GM12873 (cell line): ENCODE measurements at regions not wholly inside any gene's neighbourhood (a gene's known extent, or its start where the extent isn't known, plus 50 kb on each side); places are given as distances from the start of the nearest gene placed in this dataset.

ENCODE experiments used
- CTCF ChIP-seq: IDR thresholded peaks from 2 replicates; pipeline ENCODE4 v1.5.1; 2012; ENCODE audit warnings: low read depth, mild to moderate bottlenecking, moderate library complexity, low read length, control low read depth; ENCODE audit not compliant: insufficient read depth; ENCODE audit errors: missing control alignments

- no peak for TF ChIP-seq CTCF
Measured at GRCh38 chr6:169005166-169005565, 248.5 kb downstream of the THBS2 start.

GRCh38 chr6:169000022-169000421, 253.6 kb downstream of the THBS2 start:
- no peak for TF ChIP-seq CTCF

GRCh38 chr6:168999392-168999791, 254.3 kb downstream of the THBS2 start:
- TF ChIP-seq CTCF = no peak

- no peak for TF ChIP-seq CTCF
Measured at GRCh38 chr6:168996356-168996625, 257.4 kb downstream of the THBS2 start.

GRCh38 chr6:168995526-168996355, 257.9 kb downstream of the THBS2 start:
- no peak for TF ChIP-seq CTCF

- TF ChIP-seq CTCF = no peak
Measured at GRCh38 chr6:168994956-168995355, 258.7 kb downstream of the THBS2 start.

GRCh38 chr6:168992446-168993144, 261.1 kb downstream of the THBS2 start:
- TF ChIP-seq CTCF = no peak
